CD14-positive monocyte (primary cell): ENCODE measurements at regions not wholly inside any gene's neighbourhood (a gene's known extent, or its start where the extent isn't known, plus 50 kb on each side); places are given as distances from the start of the nearest gene placed in this dataset.
"Not testable (repeated sequence)": the region's sequence is repeated elsewhere in the genome, so short reads cannot be mapped to it uniquely, and the experiment has no call there.

Experiments
- DNase-seq, 3 donors: peaks; one replicate each; pipeline ENCODE4 v3.0.0-alpha.2; 2011 to 2022
- H2AFZ ChIP-seq: 2 replicates; pipeline ENCODE4 v1.6.0; 2012; ENCODE audit warnings: mild to moderate bottlenecking, low read depth, low read length, inconsistent platforms; ENCODE audit not compliant: insufficient read depth, poor library complexity, severe bottlenecking
- H3K27ac ChIP-seq, 2 donors: 1 replicate in 1 of 2; 2 replicates in 1 of 2; pipeline ENCODE4 v1.5.1; 2012 to 2013; ENCODE audit warnings: low read length in 2 of 2, control low read depth in 1 of 2, inconsistent platforms in 1 of 2, low read depth in 1 of 2, mild to moderate bottlenecking in 1 of 2
- H3K27me3 ChIP-seq, 2 donors: one replicate each; pipeline versions ENCODE4 v1.6.0 to v1.6.1; 2011 to 2013; ENCODE audit warnings: low read length in 2 of 2; ENCODE audit not compliant: control insufficient read depth in 2 of 2, insufficient read depth in 2 of 2
- H3K36me3 ChIP-seq, 2 donors: replicated peaks in 1 of 2; 1 replicate in 1 of 2; 2 replicates in 1 of 2; pipeline versions ENCODE4 v1.5.1 to v1.6.1; 2012 to 2013; ENCODE audit warnings: low read length in 2 of 2, control low read depth in 1 of 2, inconsistent platforms in 1 of 2, mild to moderate bottlenecking in 1 of 2; ENCODE audit not compliant: insufficient read depth in 2 of 2, control insufficient read depth in 1 of 2
- H3K4me1 ChIP-seq, 2 donors: 1 replicate in 1 of 2; 2 replicates in 1 of 2; pipeline versions ENCODE4 v1.5.1 to v1.6.1; 2012 to 2013; ENCODE audit warnings: low read length in 2 of 2, control low read depth in 1 of 2, inconsistent platforms in 1 of 2, mild to moderate bottlenecking in 1 of 2, moderate library complexity in 1 of 2; ENCODE audit not compliant: insufficient read depth in 2 of 2, control insufficient read depth in 1 of 2
- H3K4me2 ChIP-seq: replicated peaks from 2 replicates; pipeline ENCODE3; 2012; ENCODE audit warnings: low read length, moderate library complexity, mild to moderate bottlenecking; ENCODE audit not compliant: poor library complexity, severe bottlenecking; ENCODE audit errors: extremely low read depth
- H3K4me3 ChIP-seq, 3 experiments: fragments of 200-600 bp in 1 of 3; sonication (generic) in 1 of 3; replicated peaks in 1 of 3; 1 replicate in 2 of 3; 2 replicates in 1 of 3; pipeline ENCODE4 v1.5.1; 2011 to 2013; ENCODE audit warnings: low read length in 3 of 3, mild to moderate bottlenecking in 3 of 3, control low read depth in 2 of 3, low read depth in 2 of 3, inconsistent platforms in 1 of 3, moderate library complexity in 1 of 3
- H3K79me2 ChIP-seq: 2 replicates; pipeline ENCODE4 v1.6.0; 2012; ENCODE audit warnings: mild to moderate bottlenecking, control low read depth, inconsistent platforms, low read length, moderate library complexity; ENCODE audit not compliant: insufficient read depth
- H3K9ac ChIP-seq: 2 replicates; pipeline ENCODE4 v1.6.0; 2017; ENCODE audit warnings: low read length, mild to moderate bottlenecking; ENCODE audit not compliant: insufficient read depth, poor library complexity, severe bottlenecking
- H3K9me3 ChIP-seq, 2 donors: replicated peaks in 1 of 2; 1 replicate in 1 of 2; 2 replicates in 1 of 2; pipeline versions ENCODE4 v1.5.1 to v1.6.1; 2012 to 2013; ENCODE audit warnings: low read length in 2 of 2, control low read depth in 1 of 2; ENCODE audit not compliant: control insufficient read depth in 1 of 2, insufficient read depth in 1 of 2
- H4K20me1 ChIP-seq: 2 replicates; pipeline ENCODE4 v1.6.0; 2012; ENCODE audit warnings: mild to moderate bottlenecking, low read length, control low read depth, moderate library complexity; ENCODE audit not compliant: insufficient read depth
- H3K27ac Mint-ChIP-seq, 7 donors: one replicate each; pipeline ENCODE4 v1.8.0; 2020; ENCODE audit warnings: mild to moderate bottlenecking in 7 of 7, mixed read lengths in 7 of 7, moderate library complexity in 6 of 7, inconsistent platforms in 2 of 7
- H3K27me3 Mint-ChIP-seq, 3 donors: one replicate each; pipeline ENCODE4 v1.8.0; 2021 to 2022; ENCODE audit warnings: low read depth in 3 of 3, mild to moderate bottlenecking in 3 of 3, mixed read lengths in 3 of 3, moderate library complexity in 3 of 3, inconsistent platforms in 1 of 3
- H3K36me3 Mint-ChIP-seq, 2 donors: one replicate each; pipeline ENCODE4 v1.8.0; 2020; ENCODE audit warnings: mixed read lengths in 2 of 2, inconsistent platforms in 1 of 2, mild to moderate bottlenecking in 1 of 2
- H3K4me1 Mint-ChIP-seq: one replicate; pipeline ENCODE4 v1.8.0; 2020; ENCODE audit warnings: mild to moderate bottlenecking, mixed read lengths
- H3K4me3 Mint-ChIP-seq, 2 donors: one replicate each; pipeline ENCODE4 v1.8.0; 2020; ENCODE audit warnings: mild to moderate bottlenecking in 2 of 2, mixed read lengths in 2 of 2, moderate library complexity in 1 of 2
- H3K9me3 Mint-ChIP-seq, 7 donors: one replicate each; pipeline ENCODE4 v1.8.0; 2020 to 2022; ENCODE audit warnings: mixed read lengths in 7 of 7, mild to moderate bottlenecking in 6 of 7, moderate library complexity in 6 of 7, inconsistent platforms in 2 of 7
- CTCF ChIP-seq: fragments of 200-600 bp; IDR thresholded peaks from one replicate; pipeline ENCODE4 v1.8.0; 2022; ENCODE audit warnings: antibody characterized with exemption, mild to moderate bottlenecking
- WGBS: methylation state at CpG from one replicate; pipeline ENCODE4 v1.1.5; 2013; ENCODE audit warnings: missing lambda C conversion rate; ENCODE audit not compliant: insufficient coverage; 5-methylcytosine and 5-hydroxymethylcytosine counted together
- intact Hi-C, 2 donors: fragments of 100-400 bp; cut with micrococcal nuclease; formaldehyde crosslinking; loops; one replicate each; pipeline versions ENCODE4 v1.15.0 to v1.15.1; 2023

GRCh38 chr2:116804901-116805300, 1009.6 kb upstream of the DDX18 start:
- Histone ChIP-seq H3K27me3 (no peaks in the 10 kb centered on the region), H3K9me3 (peaks cover 8 to 24% of the 10 kb centered on the region in 2 donors), H3K79me2 (no peaks in the 10 kb centered on the region), H2AFZ (no peak overlapping the region), H3K4me3 (no peak overlapping the region), H3K4me1 (no peaks in the 10 kb centered on the region), H3K4me2 (no peak overlapping the region), H3K27ac (no peak overlapping the region), H4K20me1 (no peaks in the 10 kb centered on the region), H3K9ac (no peak overlapping the region), H3K36me3 (no peaks in the 10 kb centered on the region)
- Mint-ChIP-seq H3K4me1 (no peaks in the 10 kb centered on the region), H3K27me3 (no peaks in the 10 kb centered on the region), H3K36me3 (no peaks in the 10 kb centered on the region), H3K4me3 (no peak overlapping the region), H3K27ac (no peak overlapping the region), H3K9me3 (peaks cover 0 to 18% (median 8%) of the 10 kb centered on the region in 7 donors)
- WGBS: 100% methylated on average over 1 of the region's 2 CpGs
- no peak for DNase-seq
- TF ChIP-seq CTCF: no peak
- intact Hi-C loops: no loop called here

- H3K4me1 ChIP-seq, H3K36me3 ChIP-seq, H3K4me2 ChIP-seq, H3K79me2 ChIP-seq, DNase-seq, H3K36me3 Mint-ChIP-seq, H3K27me3 ChIP-seq, H3K4me3 ChIP-seq, H3K27ac Mint-ChIP-seq, H4K20me1 ChIP-seq, H3K4me3 Mint-ChIP-seq, intact Hi-C loops, H3K27ac ChIP-seq, H3K27me3 Mint-ChIP-seq, H3K9ac ChIP-seq, H2AFZ ChIP-seq, H3K4me1 Mint-ChIP-seq: not testable (repeated sequence)
- peaks cover 8 to 22% of the 10 kb centered on the region in 2 donors for H3K9me3 ChIP-seq
- no CpG with 5 or more reads among the region's 4 CpGs for WGBS
- H3K9me3 Mint-ChIP-seq: peaks cover 0 to 18% (median 8%) of the 10 kb centered on the region in 7 donors
Observed at GRCh38 chr2:116806505-116806904, 1008.0 kb upstream of the DDX18 start.
